Hepatocyte (in vitro differentiated cells): ENCODE measurements at regions not wholly inside any gene's neighbourhood (a gene's known extent, or its start where the extent isn't known, plus 50 kb on each side); places are given as distances from the start of the nearest gene placed in this dataset.

ENCODE experiments used
- EZH2 ChIP-seq: fragments of 200-600 bp; sonication (generic); IDR thresholded peaks from 2 replicates; pipeline ENCODE4 v1.6.1; 2016; ENCODE audit warnings: antibody characterized with exemption, mild to moderate bottlenecking, borderline replicate concordance
- TF ChIP-seq, protein P1 (sequence below): fragments of 200-600 bp; sonication (generic); IDR thresholded peaks from 2 replicates; pipeline ENCODE4 v1.5.1; 2016; ENCODE audit warnings: antibody characterized with exemption, mild to moderate bottlenecking; ENCODE audit not compliant: poor library complexity

DNA sequence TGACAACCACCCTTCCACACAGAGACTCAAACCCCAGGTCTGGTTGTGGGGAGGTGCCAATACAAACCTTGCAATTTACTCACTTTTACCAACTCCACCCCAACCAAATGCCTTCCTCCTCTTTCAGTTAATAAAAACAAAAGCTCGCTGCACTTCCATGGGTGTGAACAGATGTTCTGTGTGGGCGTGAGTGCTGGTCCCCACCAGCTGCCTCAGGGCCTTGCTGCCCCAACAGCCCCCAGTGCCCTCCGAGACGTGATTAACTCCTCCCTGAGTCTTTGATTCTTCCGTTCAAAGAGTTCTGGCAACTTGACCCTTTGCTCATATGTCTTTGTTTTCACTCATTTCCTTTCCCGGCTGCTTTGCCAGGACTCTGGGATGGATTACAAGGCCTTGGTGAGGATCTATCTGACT is 258.9 kb upstream of the CXCR4 start:
- TF ChIP-seq, protein P1, sequence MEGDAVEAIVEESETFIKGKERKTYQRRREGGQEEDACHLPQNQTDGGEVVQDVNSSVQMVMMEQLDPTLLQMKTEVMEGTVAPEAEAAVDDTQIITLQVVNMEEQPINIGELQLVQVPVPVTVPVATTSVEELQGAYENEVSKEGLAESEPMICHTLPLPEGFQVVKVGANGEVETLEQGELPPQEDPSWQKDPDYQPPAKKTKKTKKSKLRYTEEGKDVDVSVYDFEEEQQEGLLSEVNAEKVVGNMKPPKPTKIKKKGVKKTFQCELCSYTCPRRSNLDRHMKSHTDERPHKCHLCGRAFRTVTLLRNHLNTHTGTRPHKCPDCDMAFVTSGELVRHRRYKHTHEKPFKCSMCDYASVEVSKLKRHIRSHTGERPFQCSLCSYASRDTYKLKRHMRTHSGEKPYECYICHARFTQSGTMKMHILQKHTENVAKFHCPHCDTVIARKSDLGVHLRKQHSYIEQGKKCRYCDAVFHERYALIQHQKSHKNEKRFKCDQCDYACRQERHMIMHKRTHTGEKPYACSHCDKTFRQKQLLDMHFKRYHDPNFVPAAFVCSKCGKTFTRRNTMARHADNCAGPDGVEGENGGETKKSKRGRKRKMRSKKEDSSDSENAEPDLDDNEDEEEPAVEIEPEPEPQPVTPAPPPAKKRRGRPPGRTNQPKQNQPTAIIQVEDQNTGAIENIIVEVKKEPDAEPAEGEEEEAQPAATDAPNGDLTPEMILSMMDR: no peak
- no peak for TF ChIP-seq EZH2
